ENCODE measurements at regions not wholly inside any gene's neighbourhood (a gene's known extent, or its start where the extent isn't known, plus 50 kb on each side); places are given as distances from the start of the nearest gene placed in this dataset.

- TF ChIP-seq MAX (IDR thresholded peaks at IDR 0.05; ENCODE audit: low read depth, low read length), result no peak
- no peak for TF ChIP-seq MYC (IDR thresholded peaks at IDR 0.05; ENCODE audit: low read depth, low read length)
- no peak for TF ChIP-seq CTCF (IDR thresholded peaks at IDR 0.05; ENCODE audit: low read depth, low read length)
- TF ChIP-seq POLR2A (IDR thresholded peaks at IDR 0.05; ENCODE audit: extremely low read depth, insufficient read length), result no peak
- no peak overlapping the region for H3K4me3 ChIP-seq (ENCODE audit: low read depth, low read length)
- no peak for DNase-seq (ENCODE audit: low read depth)
Observed at GRCh38 chr18:46264255-46264654, 160.1 kb downstream of the HAUS1 start.

DNA sequence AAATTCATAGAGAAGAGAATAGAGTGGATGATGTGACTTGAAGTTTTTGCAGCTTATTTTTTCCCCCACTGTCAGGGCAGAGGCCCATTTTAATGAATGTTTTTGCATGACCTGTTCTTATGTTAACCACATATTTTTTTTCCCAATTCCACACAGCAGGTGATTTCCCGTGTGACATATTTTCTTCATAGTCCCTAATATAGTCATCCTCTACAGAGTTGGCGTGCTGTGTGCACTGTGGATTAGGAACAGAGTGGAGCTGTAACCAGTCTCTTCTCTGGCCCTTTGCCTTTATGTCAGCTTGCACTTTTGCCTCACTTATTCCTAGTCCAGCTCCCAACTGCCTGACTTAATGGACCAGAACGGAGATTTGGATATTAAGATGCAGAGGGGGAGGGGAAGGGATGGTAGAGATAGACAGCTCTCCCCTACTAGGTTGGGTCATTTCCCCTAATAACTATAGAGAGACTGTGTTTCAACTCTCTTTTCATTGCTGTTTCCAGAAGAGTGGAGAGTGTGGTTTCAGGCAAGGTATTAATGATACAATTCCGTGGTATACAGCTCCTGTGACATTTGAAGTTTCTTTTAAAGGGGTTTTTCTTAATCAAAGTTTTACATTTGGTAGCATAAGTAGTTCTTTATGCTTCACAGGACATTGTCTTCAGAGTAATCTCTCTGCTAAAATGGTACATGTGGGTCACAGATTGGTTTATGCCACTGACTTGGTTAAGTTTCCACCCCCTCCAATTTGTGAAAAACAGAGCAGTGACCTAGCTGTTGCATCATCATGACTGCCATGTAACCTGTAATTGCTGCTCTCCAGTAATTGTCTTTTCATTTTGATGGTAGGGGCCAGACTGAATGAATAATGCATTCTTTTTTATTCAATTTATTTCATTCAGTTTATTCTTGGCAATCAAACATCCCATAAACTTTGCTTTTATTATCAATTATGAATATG, 161.3 kb downstream of the HAUS1 start:
- no peak for TF ChIP-seq MYC (IDR thresholded peaks at IDR 0.05; ENCODE audit: low read depth, low read length)
- TF ChIP-seq MAX (IDR thresholded peaks at IDR 0.05; ENCODE audit: low read depth, low read length), result no peak
- TF ChIP-seq POLR2A (IDR thresholded peaks at IDR 0.05; ENCODE audit: extremely low read depth, insufficient read length), result no peak
- no peak for TF ChIP-seq CTCF (IDR thresholded peaks at IDR 0.05; ENCODE audit: low read depth, low read length)
- no peak for DNase-seq (ENCODE audit: low read depth)
- no peak overlapping the region for H3K4me3 ChIP-seq (ENCODE audit: low read depth, low read length)

GRCh38 chr18:46266473-46266872, 162.3 kb downstream of the HAUS1 start:
- no peak overlapping the region for H3K4me3 ChIP-seq (ENCODE audit: low read depth, low read length)
- TF ChIP-seq MYC (IDR thresholded peaks at IDR 0.05; ENCODE audit: low read depth, low read length) (no peak), MAX (IDR thresholded peaks at IDR 0.05; ENCODE audit: low read depth, low read length) (no peak), CTCF (IDR thresholded peaks at IDR 0.05; ENCODE audit: low read depth, low read length) (no peak), POLR2A (IDR thresholded peaks at IDR 0.05; ENCODE audit: extremely low read depth, insufficient read length) (no peak)
- no peak for DNase-seq (ENCODE audit: low read depth)

DNA sequence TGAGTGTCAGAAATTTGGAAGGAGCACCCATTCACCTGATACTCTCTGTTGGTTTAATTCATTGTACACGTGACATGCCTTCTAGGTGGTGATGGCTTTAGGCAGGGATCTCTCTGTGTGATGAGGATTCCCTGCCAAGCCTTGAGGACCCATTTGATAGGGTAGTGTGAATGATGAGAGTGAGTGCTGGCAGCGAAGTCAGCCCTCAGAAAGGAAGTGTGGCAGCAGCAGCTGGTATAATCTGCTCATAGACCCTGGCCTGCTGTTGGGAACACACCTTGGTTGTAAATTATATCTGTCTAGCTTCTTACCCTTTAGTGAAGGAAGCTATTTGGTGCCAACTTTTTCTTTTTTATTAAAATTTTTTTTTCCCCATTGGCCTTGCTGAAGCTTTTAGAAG, 164.5 kb downstream of the HAUS1 start:
- TF ChIP-seq MAX (IDR thresholded peaks at IDR 0.05; ENCODE audit: low read depth, low read length) (no peak), POLR2A (IDR thresholded peaks at IDR 0.05; ENCODE audit: extremely low read depth, insufficient read length) (no peak), MYC (IDR thresholded peaks at IDR 0.05; ENCODE audit: low read depth, low read length) (no peak), CTCF (IDR thresholded peaks at IDR 0.05; ENCODE audit: low read depth, low read length) (no peak)
- no peak overlapping the region for H3K4me3 ChIP-seq (ENCODE audit: low read depth, low read length)
- no peak for DNase-seq (ENCODE audit: low read depth)

DNA sequence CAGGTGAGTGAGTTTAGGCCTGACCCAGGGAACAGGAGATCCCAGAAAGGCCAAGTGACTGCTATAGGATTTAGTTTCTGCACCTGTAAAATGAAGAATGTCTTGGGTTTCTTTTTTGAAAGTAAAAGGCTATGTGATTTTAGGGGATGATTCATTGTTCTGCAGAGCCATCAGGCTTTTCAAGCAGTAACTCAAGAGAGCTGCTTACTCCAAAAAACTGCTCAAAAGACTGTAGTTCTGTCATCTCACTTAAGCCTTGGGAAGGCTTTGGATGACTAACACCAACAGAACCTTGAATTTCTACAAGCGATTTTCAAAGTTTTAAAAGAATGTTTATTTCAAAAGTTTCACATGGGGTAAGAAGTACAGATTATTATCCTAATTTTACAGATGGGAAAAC, 165.1 kb downstream of the HAUS1 start:
- no peak for TF ChIP-seq MAX (IDR thresholded peaks at IDR 0.05; ENCODE audit: low read depth, low read length)
- no peak for TF ChIP-seq MYC (IDR thresholded peaks at IDR 0.05; ENCODE audit: low read depth, low read length)
- no peak overlapping the region for H3K4me3 ChIP-seq (ENCODE audit: low read depth, low read length)
- DNase-seq (ENCODE audit: low read depth), result no peak

DNA sequence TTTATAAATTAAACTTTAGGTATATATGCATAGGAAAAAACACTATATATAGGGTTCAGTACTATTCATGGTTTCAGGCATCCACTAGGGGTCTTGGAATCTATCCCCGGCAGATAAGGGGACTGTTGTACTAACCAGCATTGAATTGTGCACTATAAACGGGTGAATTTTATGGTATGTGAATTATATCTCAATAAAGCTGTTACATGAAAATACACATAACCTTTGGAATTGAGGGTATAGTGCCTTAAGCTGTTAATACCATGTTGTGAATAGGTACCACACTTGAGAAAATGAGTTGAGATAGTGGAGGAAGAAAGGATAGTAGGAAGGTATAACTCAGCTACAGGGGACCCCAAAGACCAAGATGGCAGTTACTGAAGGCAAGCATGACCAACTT, 167.3 kb downstream of the HAUS1 start:
- DNase-seq (ENCODE audit: low read depth), result no peak
- TF ChIP-seq POLR2A (IDR thresholded peaks at IDR 0.05; ENCODE audit: extremely low read depth, insufficient read length) (no peak), MYC (IDR thresholded peaks at IDR 0.05; ENCODE audit: low read depth, low read length) (no peak), CTCF (IDR thresholded peaks at IDR 0.05; ENCODE audit: low read depth, low read length) (no peak), MAX (IDR thresholded peaks at IDR 0.05; ENCODE audit: low read depth, low read length) (no peak)
- H3K4me3 ChIP-seq (ENCODE audit: low read depth, low read length), result no peak overlapping the region
